ENCODE measurements at regions not wholly inside any gene's neighbourhood (a gene's known extent, or its start where the extent isn't known, plus 50 kb on each side); places are given as distances from the start of the nearest gene placed in this dataset.
A peak's percentile ranks its signal among the peaks of the same experiment; 100 is the strongest.

GRCh38 chr3:177743173-177743890 is 546.0 kb upstream of the TBL1XR1 start:
- H3K27ac ChIP-seq = no peak overlapping the region
- DNase-seq (ENCODE audit: low spot score in 2 of 2) = no peak
- H3K9me3 ChIP-seq = no peaks in the 10 kb centered on the region
- H3K27me3 ChIP-seq = no peaks in the 10 kb centered on the region
- no peaks in the 10 kb centered on the region for H3K36me3 ChIP-seq
- no peak overlapping the region for H3K4me3 ChIP-seq
- TF ChIP-seq CTCF (IDR thresholded peaks at IDR 0.05) = no peak
- H3K4me1 ChIP-seq = peaks cover 0 to 7% of the 10 kb centered on the region in 2 donors
- intact Hi-C loops (cut with DNase I) = no loop called here

- TF ChIP-seq CTCF (IDR thresholded peaks at IDR 0.05) = no peak
- intact Hi-C loops (cut with DNase I) = no loop called here
- no peaks in the 10 kb centered on the region for H3K27me3 ChIP-seq
Observed at GRCh38 chr3:177744873-177745606, 547.8 kb upstream of the TBL1XR1 start.

GRCh38 chr3:177745607-177746005 is 548.3 kb upstream of the TBL1XR1 start:
- Histone ChIP-seq H3K4me1 (peaks cover 0 to 7% of the 10 kb centered on the region in 2 donors), H3K4me3 (no peak overlapping the region), H3K27ac (no peak overlapping the region), H3K9me3 (no peaks in the 10 kb centered on the region), H3K27me3 (no peaks in the 10 kb centered on the region), H3K36me3 (no peaks in the 10 kb centered on the region)
- intact Hi-C loops (cut with DNase I) = no loop called here
- DNase-seq (ENCODE audit: low spot score in 2 of 2) = no peak
- TF ChIP-seq CTCF (IDR thresholded peaks at IDR 0.05) = no peak

More at GRCh38 chr3:177744873-177745606, 547.8 kb upstream of the TBL1XR1 start:
- no peak for DNase-seq (ENCODE audit: low spot score in 2 of 2)
- H3K36me3 ChIP-seq = no peaks in the 10 kb centered on the region
- H3K4me3 ChIP-seq = no peak overlapping the region
- peak overlapping the region in 1 of 2 donors; percentile 57 for H3K27ac ChIP-seq
- H3K4me1 ChIP-seq = peaks cover 0 to 7% of the 10 kb centered on the region in 2 donors
- no peaks in the 10 kb centered on the region for H3K9me3 ChIP-seq

GRCh38 chr3:177746337-177746933 is 549.2 kb upstream of the TBL1XR1 start:
- Histone ChIP-seq H3K4me1 (peaks cover 0 to 7% of the 10 kb centered on the region in 2 donors), H3K9me3 (no peaks in the 10 kb centered on the region), H3K27ac (peak overlapping the region in 1 of 2 donors; percentile 60), H3K36me3 (no peaks in the 10 kb centered on the region), H3K4me3 (no peak overlapping the region), H3K27me3 (no peaks in the 10 kb centered on the region)
- intact Hi-C loops (cut with DNase I) = no loop called here
- no peak for DNase-seq (ENCODE audit: low spot score in 2 of 2)
- TF ChIP-seq CTCF (IDR thresholded peaks at IDR 0.05) = no peak

GRCh38 chr3:177749836-177750235 is 552.6 kb upstream of the TBL1XR1 start:
- H3K27ac ChIP-seq = no peak overlapping the region
- DNase-seq (ENCODE audit: low spot score in 2 of 2) = no peak
- H3K9me3 ChIP-seq = no peaks in the 10 kb centered on the region

More at GRCh38 chr3:177749836-177750235, 552.6 kb upstream of the TBL1XR1 start:
- no peak overlapping the region for H3K4me3 ChIP-seq
- H3K4me1 ChIP-seq = peaks cover 0 to 15% of the 10 kb centered on the region in 2 donors
- no peaks in the 10 kb centered on the region for H3K36me3 ChIP-seq
- intact Hi-C loops (cut with DNase I) = no loop called here
- TF ChIP-seq CTCF (IDR thresholded peaks at IDR 0.05) = no peak
- H3K27me3 ChIP-seq = no peaks in the 10 kb centered on the region

Measured in ascending aorta (tissue), 2 donors.